ENCODE measurements at regions not wholly inside any gene's neighbourhood (a gene's known extent, or its start where the extent isn't known, plus 50 kb on each side); places are given as distances from the start of the nearest gene placed in this dataset.

GRCh38 chr6:97438011-97438671 lies 155.1 kb upstream of the MMS22L start:
- DNase-seq (ENCODE audit: low read depth, low spot score): no peak
- intact Hi-C loops (cut with micrococcal nuclease; ENCODE audit: unreplicated experiment): no loop called here

More at GRCh38 chr6:97438011-97438671, 155.1 kb upstream of the MMS22L start:
- Histone ChIP-seq H3K79me2 (ENCODE audit: control insufficient read depth, insufficient read depth, low read length) (no peaks in the 10 kb centered on the region), H3K4me3 (no peak overlapping the region), H3K9ac (ENCODE audit: control insufficient read depth, insufficient read depth, low read length) (no peak overlapping the region), H3K9me3 (replicated peaks; ENCODE audit: control insufficient read depth, insufficient read depth, low read length) (no peaks in the 10 kb centered on the region), H3K36me3 (ENCODE audit: control insufficient read depth in 2 of 2, insufficient read depth in 2 of 2, low read length in 1 of 2) (no peaks in the 10 kb centered on the region), H4K20me1 (ENCODE audit: control insufficient read depth, insufficient read depth) (no peaks in the 10 kb centered on the region), H3K4me2 (ENCODE audit: control insufficient read depth, insufficient read depth) (no peak overlapping the region), H3K27me3 (replicated peaks in 1 of 2; ENCODE audit: control insufficient read depth in 2 of 2, insufficient read depth in 2 of 2, low read length in 1 of 2) (no peaks in the 10 kb centered on the region), H3K27ac (ENCODE audit: control insufficient read depth, insufficient read depth) (no peak overlapping the region), H3K4me1 (ENCODE audit: control insufficient read depth, insufficient read depth, low read length) (no peaks in the 10 kb centered on the region), H2AFZ (ENCODE audit: control insufficient read depth, low read depth, low read length) (no peak overlapping the region)
- TF ChIP-seq, protein P1, sequence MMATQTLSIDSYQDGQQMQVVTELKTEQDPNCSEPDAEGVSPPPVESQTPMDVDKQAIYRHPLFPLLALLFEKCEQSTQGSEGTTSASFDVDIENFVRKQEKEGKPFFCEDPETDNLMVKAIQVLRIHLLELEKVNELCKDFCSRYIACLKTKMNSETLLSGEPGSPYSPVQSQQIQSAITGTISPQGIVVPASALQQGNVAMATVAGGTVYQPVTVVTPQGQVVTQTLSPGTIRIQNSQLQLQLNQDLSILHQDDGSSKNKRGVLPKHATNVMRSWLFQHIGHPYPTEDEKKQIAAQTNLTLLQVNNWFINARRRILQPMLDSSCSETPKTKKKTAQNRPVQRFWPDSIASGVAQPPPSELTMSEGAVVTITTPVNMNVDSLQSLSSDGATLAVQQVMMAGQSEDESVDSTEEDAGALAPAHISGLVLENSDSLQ (IDR thresholded peaks at IDR 0.05): peak; percentile 91
- TF ChIP-seq, protein P2, sequence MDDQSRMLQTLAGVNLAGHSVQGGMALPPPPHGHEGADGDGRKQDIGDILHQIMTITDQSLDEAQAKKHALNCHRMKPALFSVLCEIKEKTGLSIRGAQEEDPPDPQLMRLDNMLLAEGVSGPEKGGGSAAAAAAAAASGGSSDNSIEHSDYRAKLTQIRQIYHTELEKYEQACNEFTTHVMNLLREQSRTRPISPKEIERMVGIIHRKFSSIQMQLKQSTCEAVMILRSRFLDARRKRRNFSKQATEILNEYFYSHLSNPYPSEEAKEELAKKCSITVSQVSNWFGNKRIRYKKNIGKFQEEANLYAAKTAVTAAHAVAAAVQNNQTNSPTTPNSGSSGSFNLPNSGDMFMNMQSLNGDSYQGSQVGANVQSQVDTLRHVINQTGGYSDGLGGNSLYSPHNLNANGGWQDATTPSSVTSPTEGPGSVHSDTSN (IDR thresholded peaks at IDR 0.05; ENCODE audit: insufficient replicate concordance, low read depth, low read length): peak; percentile 34
- TF ChIP-seq, protein P3, sequence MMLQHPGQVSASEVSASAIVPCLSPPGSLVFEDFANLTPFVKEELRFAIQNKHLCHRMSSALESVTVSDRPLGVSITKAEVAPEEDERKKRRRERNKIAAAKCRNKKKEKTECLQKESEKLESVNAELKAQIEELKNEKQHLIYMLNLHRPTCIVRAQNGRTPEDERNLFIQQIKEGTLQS (IDR thresholded peaks at IDR 0.05; ENCODE audit: borderline replicate concordance, extremely low read depth, low read depth, low read length): no peak
- CTCF ChIA-PET: interaction anchor here (0.5 to 1.7 kb wide), 6 partner anchors 8 to 1433 kb away, joined by 3 to 6 read pairs (median 4); no protein-coding TSS in a partner anchor
- SMC1A ChIA-PET (ENCODE audit: uncharacterized antibody, unreplicated experiment): interaction anchor here (0.8 to 1.8 kb wide), 3 partner anchors 11 to 1050 kb away, joined by 3 to 4 read pairs (median 3); no protein-coding TSS in a partner anchor
- POLR2A ChIA-PET: interaction anchor here (0.5 kb wide), 1 partner anchor 257 kb away, joined by 3 read pairs; no protein-coding TSS in a partner anchor
- in situ Hi-C loops (cut with MboI): no loop called here
- RAD21 ChIA-PET (ENCODE audit: unreplicated experiment): no interaction called here
- ATAC-seq: peak; percentile 39; the same call in 1 of the 3 replicates
- 31% methylated on average over 4 of the region's 4 CpGs for WGBS (ENCODE audit: insufficient coverage, insufficient replicate concordance, low lambda C conversion rate, missing lambda C conversion rate)
- no TSS peak for BruUV-seq (replicated peaks)
- no peak for FAIRE-seq

Data from GM12878 (cell line).